DMS114 treated with DMSO at 0.1 percent for 48 hours (cell line): ENCODE measurements at regions not wholly inside any gene's neighbourhood (a gene's known extent, or its start where the extent isn't known, plus 50 kb on each side); places are given as distances from the start of the nearest gene placed in this dataset.
"Not testable (repeated sequence)": the region's sequence is repeated elsewhere in the genome, so short reads cannot be mapped to it uniquely, and the experiment has no call there.

Experiments used
- DNase-seq: peaks from one replicate; lab custom pipeline; 2025; ENCODE audit not compliant: unreplicated experiment; lab: John Stamatoyannopoulos, UW

GRCh38 chr11:97487387-97487786 lies 1097.6 kb downstream of the JRKL start:
- no peak for DNase-seq

GRCh38 chr11:97498891-97499290 lies 1109.1 kb downstream of the JRKL start:
- DNase-seq, result no peak

GRCh38 chr11:97502201-97502600 lies 1112.4 kb downstream of the JRKL start:
- DNase-seq, result no peak

GRCh38 chr11:97506076-97506759 lies 1116.4 kb downstream of the JRKL start:
- DNase-seq, result no peak

- no peak for DNase-seq
These were observed 1124.6 kb downstream of the JRKL start for GRCh38 chr11:97514446-97514845.

GRCh38 chr11:97516688-97517087 lies 1126.9 kb downstream of the JRKL start:
- DNase-seq, result no peak

GRCh38 chr11:97525273-97525672 lies 1135.5 kb downstream of the JRKL start:
- no peak for DNase-seq

- DNase-seq, result no peak
These were observed 1147.8 kb downstream of the JRKL start for GRCh38 chr11:97537407-97538150.

- no peak for DNase-seq
These were observed 1154.6 kb downstream of the JRKL start for GRCh38 chr11:97544431-97544830.

- DNase-seq, result no peak
These were observed 1158.5 kb downstream of the JRKL start for GRCh38 chr11:97548280-97548679.

GRCh38 chr11:97557399-97557798 lies 1167.6 kb downstream of the JRKL start:
- no peak for DNase-seq

- no peak for DNase-seq
These were observed 1178.0 kb downstream of the JRKL start for GRCh38 chr11:97567801-97568200.

- no peak for DNase-seq
These were observed 1180.8 kb downstream of the JRKL start for GRCh38 chr11:97570636-97571035.

GRCh38 chr11:97573771-97574170 lies 1184.0 kb downstream of the JRKL start:
- not testable (repeated sequence) for DNase-seq

GRCh38 chr11:97574976-97575665 lies 1185.3 kb downstream of the JRKL start:
- DNase-seq, result no peak

GRCh38 chr11:97607291-97608000 lies 1217.6 kb downstream of the JRKL start:
- DNase-seq, result no peak

GRCh38 chr11:97610000-97610399 lies 1220.2 kb downstream of the JRKL start:
- no peak for DNase-seq

- no peak for DNase-seq
These were observed 1221.0 kb downstream of the JRKL start for GRCh38 chr11:97610854-97611253.

GRCh38 chr11:97611345-97611744 lies 1221.5 kb downstream of the JRKL start:
- DNase-seq, result no peak

GRCh38 chr11:97614606-97615005 lies 1224.8 kb downstream of the JRKL start:
- no peak for DNase-seq

GRCh38 chr11:97615546-97615945 lies 1225.7 kb downstream of the JRKL start:
- no peak for DNase-seq
